SH-SY5Y (cell line): ENCODE measurements at regions not wholly inside any gene's neighbourhood (a gene's known extent, or its start where the extent isn't known, plus 50 kb on each side); places are given as distances from the start of the nearest gene placed in this dataset.

Experiments
- GATA2 ChIP-seq: IDR thresholded peaks from 2 replicates; pipeline ENCODE4 v1.6.1; 2011; ENCODE audit warnings: mild to moderate bottlenecking, low read depth, low read length
- GATA3 ChIP-seq: IDR thresholded peaks from 2 replicates; pipeline ENCODE4 v1.6.1; 2011; ENCODE audit warnings: low read depth, mild to moderate bottlenecking, low read length, moderate library complexity

GRCh38 chr2:118257696-118258095 lies 169.4 kb downstream of the INSIG2 start:
- TF ChIP-seq GATA2, result no peak
- no peak for TF ChIP-seq GATA3

- TF ChIP-seq GATA3 (no peak), GATA2 (no peak)
Measured at GRCh38 chr2:118255771-118256372, 167.6 kb downstream of the INSIG2 start.

GRCh38 chr2:118255301-118255700 lies 167.0 kb downstream of the INSIG2 start:
- TF ChIP-seq GATA2, result no peak
- no peak for TF ChIP-seq GATA3

GRCh38 chr2:118254116-118254515 lies 165.8 kb downstream of the INSIG2 start:
- TF ChIP-seq GATA3 (no peak), GATA2 (no peak)

GRCh38 chr2:118251427-118251826 lies 163.2 kb downstream of the INSIG2 start:
- TF ChIP-seq GATA2, result no peak
- no peak for TF ChIP-seq GATA3

GRCh38 chr2:118250463-118250862 lies 162.2 kb downstream of the INSIG2 start:
- TF ChIP-seq GATA3 (no peak), GATA2 (no peak)

- TF ChIP-seq GATA2 (no peak), GATA3 (no peak)
Measured at GRCh38 chr2:118250001-118250400, 161.7 kb downstream of the INSIG2 start.

GRCh38 chr2:118249531-118249930 lies 161.3 kb downstream of the INSIG2 start:
- TF ChIP-seq GATA2, result no peak
- TF ChIP-seq GATA3, result no peak

- TF ChIP-seq GATA3 (no peak), GATA2 (no peak)
Measured at GRCh38 chr2:118246726-118247125, 158.5 kb downstream of the INSIG2 start.

GRCh38 chr2:118246079-118246478 lies 157.8 kb downstream of the INSIG2 start:
- TF ChIP-seq GATA3 (no peak), GATA2 (no peak)

GRCh38 chr2:118244686-118245085 lies 156.4 kb downstream of the INSIG2 start:
- TF ChIP-seq GATA2 (no peak), GATA3 (no peak)

- no peak for TF ChIP-seq GATA3
- TF ChIP-seq GATA2, result no peak
Measured at GRCh38 chr2:118243031-118243430, 154.8 kb downstream of the INSIG2 start.

GRCh38 chr2:118242216-118242615 lies 153.9 kb downstream of the INSIG2 start:
- TF ChIP-seq GATA3 (no peak), GATA2 (no peak)

GRCh38 chr2:118241128-118241527 lies 152.9 kb downstream of the INSIG2 start:
- TF ChIP-seq GATA3 (no peak), GATA2 (no peak)

- no peak for TF ChIP-seq GATA2
- no peak for TF ChIP-seq GATA3
Measured at GRCh38 chr2:118240276-118240675, 152.0 kb downstream of the INSIG2 start.

- TF ChIP-seq GATA2, result no peak
- no peak for TF ChIP-seq GATA3
Measured at GRCh38 chr2:118239284-118239683, 151.0 kb downstream of the INSIG2 start.
